ENCODE measurements at regions not wholly inside any gene's neighbourhood (a gene's known extent, or its start where the extent isn't known, plus 50 kb on each side); places are given as distances from the start of the nearest gene placed in this dataset.
A peak's percentile ranks its signal among the peaks of the same experiment; 100 is the strongest.

DNA sequence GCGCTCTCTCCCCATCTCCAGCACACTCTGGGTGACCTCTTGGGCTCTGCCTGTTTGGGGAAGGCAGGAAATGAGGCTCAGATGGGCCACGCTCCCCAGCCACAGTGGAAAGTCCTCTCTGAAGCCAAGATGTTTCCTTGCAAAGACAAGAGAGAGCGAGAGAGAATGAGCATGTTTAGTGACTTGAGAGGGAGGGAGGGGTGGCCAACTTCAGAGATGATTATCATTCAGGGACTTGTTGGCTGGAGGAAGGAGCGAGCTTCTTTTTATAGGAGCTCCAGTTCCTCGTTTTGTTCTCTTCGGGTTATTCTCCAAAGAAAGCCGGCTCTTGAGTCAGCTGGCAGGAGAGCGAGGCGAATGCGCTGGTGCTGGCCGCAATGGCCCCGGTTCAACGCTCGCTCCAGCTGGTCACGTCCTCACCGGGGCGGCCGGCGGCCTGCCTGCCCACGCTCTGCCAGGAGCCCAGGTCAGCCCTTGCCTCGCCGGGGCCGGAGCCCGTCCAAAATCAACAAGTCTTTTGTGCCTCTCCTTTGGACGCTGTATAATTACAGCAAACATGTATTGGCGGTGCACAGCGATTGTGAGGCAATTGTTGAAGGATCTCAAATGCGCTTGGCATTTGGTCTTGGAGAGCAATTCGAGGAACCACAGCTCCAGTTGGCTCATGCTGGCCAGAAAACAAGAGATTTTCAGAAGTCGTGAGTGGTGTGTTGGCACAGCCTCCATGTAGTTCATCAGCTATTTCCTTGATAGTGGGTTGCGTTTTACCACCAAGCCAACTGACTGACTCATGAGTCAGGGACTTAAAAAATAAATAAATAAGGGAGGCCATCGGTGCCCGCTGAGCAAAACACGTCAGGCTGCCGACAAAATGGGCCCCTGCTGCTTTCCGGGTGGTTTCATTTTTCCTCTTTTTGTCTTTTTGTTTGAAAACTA, 288.6 kb downstream of the UACA start:
- Histone ChIP-seq H3K36me3 (ENCODE audit: control insufficient read depth, low read length) (no peaks in the 10 kb centered on the region), H3K4me3 (ENCODE audit: low read length) (no peak overlapping the region), H3K27me3 (ENCODE audit: control insufficient read depth, low read length) (peaks cover 31% of the 10 kb centered on the region), H3K4me2 (ENCODE audit: low read length) (no peak overlapping the region), H3K4me1 (ENCODE audit: control insufficient read depth, low read length) (peaks cover 21% of the 10 kb centered on the region), H3K79me2 (ENCODE audit: control insufficient read depth, low read length) (no peaks in the 10 kb centered on the region), H3K9me2 (replicated peaks; ENCODE audit: control insufficient read depth, low read length) (no peaks in the 10 kb centered on the region), H3F3A (ENCODE audit: control insufficient read depth, insufficient read depth) (no peaks in the 10 kb centered on the region), H3K9me3 (ENCODE audit: control insufficient read depth, insufficient read depth, low read length) (no peaks in the 10 kb centered on the region), H3K27ac (ENCODE audit: low read depth, low read length) (no peak overlapping the region), H4K20me1 (ENCODE audit: control insufficient read depth, insufficient read depth, low read depth, low read length) (no peaks in the 10 kb centered on the region)
- peak; percentile 55; the same call in 1 of the 2 replicates for TF ChIP-seq EZH2phosphoT487 (IDR thresholded peaks at IDR 0.05; ENCODE audit: borderline replicate concordance, low read length)
- TF ChIP-seq, protein P1, sequence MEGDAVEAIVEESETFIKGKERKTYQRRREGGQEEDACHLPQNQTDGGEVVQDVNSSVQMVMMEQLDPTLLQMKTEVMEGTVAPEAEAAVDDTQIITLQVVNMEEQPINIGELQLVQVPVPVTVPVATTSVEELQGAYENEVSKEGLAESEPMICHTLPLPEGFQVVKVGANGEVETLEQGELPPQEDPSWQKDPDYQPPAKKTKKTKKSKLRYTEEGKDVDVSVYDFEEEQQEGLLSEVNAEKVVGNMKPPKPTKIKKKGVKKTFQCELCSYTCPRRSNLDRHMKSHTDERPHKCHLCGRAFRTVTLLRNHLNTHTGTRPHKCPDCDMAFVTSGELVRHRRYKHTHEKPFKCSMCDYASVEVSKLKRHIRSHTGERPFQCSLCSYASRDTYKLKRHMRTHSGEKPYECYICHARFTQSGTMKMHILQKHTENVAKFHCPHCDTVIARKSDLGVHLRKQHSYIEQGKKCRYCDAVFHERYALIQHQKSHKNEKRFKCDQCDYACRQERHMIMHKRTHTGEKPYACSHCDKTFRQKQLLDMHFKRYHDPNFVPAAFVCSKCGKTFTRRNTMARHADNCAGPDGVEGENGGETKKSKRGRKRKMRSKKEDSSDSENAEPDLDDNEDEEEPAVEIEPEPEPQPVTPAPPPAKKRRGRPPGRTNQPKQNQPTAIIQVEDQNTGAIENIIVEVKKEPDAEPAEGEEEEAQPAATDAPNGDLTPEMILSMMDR (IDR thresholded peaks at IDR 0.05; ENCODE audit: low read depth, low read length, poor library complexity, severe bottlenecking) = no peak

DNA sequence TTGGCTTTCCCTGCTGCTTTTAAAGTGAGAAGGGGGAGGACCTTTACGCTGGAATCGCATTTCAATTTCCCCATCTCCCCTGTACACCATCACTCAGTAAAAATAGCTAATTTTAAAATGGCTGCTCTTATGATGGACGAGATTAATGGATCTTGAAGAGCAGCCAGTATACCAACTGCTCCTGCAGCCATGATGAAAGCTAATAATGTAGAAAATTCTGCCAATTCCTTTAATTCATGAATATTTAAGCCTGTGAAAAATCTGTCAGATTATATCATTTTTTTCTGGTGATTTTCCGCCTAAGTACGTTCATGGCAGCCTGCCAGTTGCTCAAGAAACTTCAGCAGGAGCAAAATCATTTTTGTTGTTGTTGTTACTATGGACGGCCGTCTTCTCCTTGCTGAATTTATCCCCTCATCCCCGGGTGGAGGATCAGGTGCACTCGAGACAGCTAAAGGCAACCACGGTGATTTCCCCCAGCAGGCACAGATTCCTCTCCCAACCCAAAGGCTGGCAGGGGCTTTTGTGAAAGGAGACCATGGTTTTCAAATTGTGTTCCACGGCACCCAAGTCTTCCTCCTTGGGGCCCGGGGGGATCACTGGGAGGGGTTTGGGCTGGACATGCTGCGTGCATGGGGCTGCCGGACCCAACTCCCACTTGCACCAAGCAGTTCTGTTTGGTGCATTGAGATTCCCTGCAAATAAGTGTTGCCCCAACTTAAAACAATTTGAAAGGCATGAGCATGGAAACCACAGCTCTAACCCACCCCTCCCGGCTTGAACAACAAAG, 289.6 kb downstream of the UACA start:
- H3K27ac ChIP-seq (ENCODE audit: low read depth, low read length) = no peak overlapping the region
- no peaks in the 10 kb centered on the region for H3F3A ChIP-seq (ENCODE audit: control insufficient read depth, insufficient read depth)
- peaks cover 12% of the 10 kb centered on the region for H3K4me1 ChIP-seq (ENCODE audit: control insufficient read depth, low read length)
- no peaks in the 10 kb centered on the region for H3K9me2 ChIP-seq (replicated peaks; ENCODE audit: control insufficient read depth, low read length)
- H3K27me3 ChIP-seq (ENCODE audit: control insufficient read depth, low read length) = peaks cover 31% of the 10 kb centered on the region
- no peaks in the 10 kb centered on the region for H3K79me2 ChIP-seq (ENCODE audit: control insufficient read depth, low read length)
- no peaks in the 10 kb centered on the region for H3K9me3 ChIP-seq (ENCODE audit: control insufficient read depth, insufficient read depth, low read length)
- no peak overlapping the region for H3K4me3 ChIP-seq (ENCODE audit: low read length)
- no peaks in the 10 kb centered on the region for H4K20me1 ChIP-seq (ENCODE audit: control insufficient read depth, insufficient read depth, low read depth, low read length)
- no peak overlapping the region for H3K4me2 ChIP-seq (ENCODE audit: low read length)
- no peaks in the 10 kb centered on the region for H3K36me3 ChIP-seq (ENCODE audit: control insufficient read depth, low read length)
- TF ChIP-seq, protein P1 (IDR thresholded peaks at IDR 0.05; ENCODE audit: low read depth, low read length, poor library complexity, severe bottlenecking) = no peak
- TF ChIP-seq EZH2phosphoT487 (IDR thresholded peaks at IDR 0.05; ENCODE audit: borderline replicate concordance, low read length) = no peak

DNA sequence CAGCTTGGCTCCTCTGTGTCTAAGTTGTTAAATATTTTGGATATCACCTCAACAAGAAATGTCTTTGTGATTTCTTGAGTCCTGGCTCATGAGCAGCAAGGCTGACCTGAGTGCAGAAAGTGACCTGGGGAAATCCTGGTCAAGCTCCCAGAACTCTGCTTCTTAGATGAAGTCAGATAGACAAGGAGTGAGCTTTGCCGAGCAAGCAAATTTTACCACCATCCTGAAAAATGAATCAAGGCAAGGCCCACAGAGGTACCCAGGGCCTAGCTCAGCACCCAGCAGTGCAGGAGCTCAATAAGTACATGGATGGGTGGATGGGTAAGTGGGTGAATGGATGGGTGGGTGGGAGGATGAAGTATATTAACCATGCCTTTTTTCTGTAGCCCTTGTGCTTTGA, 291.8 kb downstream of the UACA start:
- no peaks in the 10 kb centered on the region for H3K9me3 ChIP-seq (ENCODE audit: control insufficient read depth, insufficient read depth, low read length)
- H3K36me3 ChIP-seq (ENCODE audit: control insufficient read depth, low read length) = no peaks in the 10 kb centered on the region
- H4K20me1 ChIP-seq (ENCODE audit: control insufficient read depth, insufficient read depth, low read depth, low read length) = no peaks in the 10 kb centered on the region

More for the DNA sequence above, 291.8 kb downstream of the UACA start:
- Histone ChIP-seq H3K4me3 (ENCODE audit: low read length) (no peak overlapping the region), H3K9me2 (replicated peaks; ENCODE audit: control insufficient read depth, low read length) (no peaks in the 10 kb centered on the region), H3K27ac (ENCODE audit: low read depth, low read length) (no peak overlapping the region), H3K4me1 (ENCODE audit: control insufficient read depth, low read length) (peaks cover 16% of the 10 kb centered on the region), H3K79me2 (ENCODE audit: control insufficient read depth, low read length) (no peaks in the 10 kb centered on the region), H3F3A (ENCODE audit: control insufficient read depth, insufficient read depth) (no peaks in the 10 kb centered on the region), H3K4me2 (ENCODE audit: low read length) (no peak overlapping the region), H3K27me3 (ENCODE audit: control insufficient read depth, low read length) (peaks cover 35% of the 10 kb centered on the region)
- TF ChIP-seq EZH2phosphoT487 (IDR thresholded peaks at IDR 0.05; ENCODE audit: borderline replicate concordance, low read length) = no peak
- TF ChIP-seq, protein P1 (IDR thresholded peaks at IDR 0.05; ENCODE audit: low read depth, low read length, poor library complexity, severe bottlenecking) = no peak
